Inflammatory macrophage treated with lipopolysaccharide for 1 hour (primary cell): ENCODE measurements at regions not wholly inside any gene's neighbourhood (a gene's known extent, or its start where the extent isn't known, plus 50 kb on each side); places are given as distances from the start of the nearest gene placed in this dataset.
"Not testable (repeated sequence)": the region's sequence is repeated elsewhere in the genome, so short reads cannot be mapped to it uniquely, and the experiment has no call there.

Source experiments
- DNase-seq, 2 donors: peaks; one replicate each; pipeline ENCODE4 v3.0.0-alpha.2; 2020 to 2022

DNA sequence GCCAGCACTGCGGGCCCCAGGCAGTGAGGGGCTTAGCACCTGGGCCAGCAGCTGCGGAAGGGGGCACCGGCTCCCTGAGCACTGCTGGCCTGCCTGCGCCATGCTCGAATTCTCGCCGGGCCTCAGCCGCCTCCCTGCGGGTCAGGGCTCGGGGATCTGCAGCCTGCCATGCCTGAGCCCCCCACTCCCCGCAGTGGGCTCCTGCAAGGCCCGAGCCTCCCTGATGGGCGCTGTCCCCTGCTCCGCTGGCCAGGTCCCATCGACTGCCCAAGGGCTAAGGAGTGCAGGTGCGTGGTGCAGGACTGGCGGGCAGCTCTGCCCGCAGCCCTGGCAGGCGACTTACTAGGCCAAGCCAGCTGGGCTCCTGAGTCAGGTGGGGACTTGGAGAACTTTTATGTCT lies 133.3 kb upstream of the LMNTD1 start:
- no peak for DNase-seq

DNA sequence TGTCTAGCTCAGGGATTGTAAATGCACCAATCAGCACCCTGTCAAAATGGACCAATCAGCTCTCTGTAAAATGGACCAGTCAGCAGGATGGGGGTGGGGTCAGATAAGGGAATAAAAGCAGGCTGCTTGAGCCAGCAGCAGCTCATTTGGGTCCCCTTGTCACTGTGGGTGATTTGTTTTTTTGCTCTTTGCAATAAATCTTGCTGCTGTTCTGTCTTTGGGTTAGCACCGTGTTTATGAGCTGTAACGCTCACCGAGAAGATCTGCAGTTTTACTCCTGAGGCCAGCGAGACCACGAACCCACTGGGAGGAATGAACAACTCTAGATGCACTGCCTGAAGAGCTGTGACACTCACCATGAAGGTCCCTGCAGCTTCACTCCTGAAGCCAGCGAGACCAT lies 134.1 kb upstream of the LMNTD1 start:
- DNase-seq = no peak

DNA sequence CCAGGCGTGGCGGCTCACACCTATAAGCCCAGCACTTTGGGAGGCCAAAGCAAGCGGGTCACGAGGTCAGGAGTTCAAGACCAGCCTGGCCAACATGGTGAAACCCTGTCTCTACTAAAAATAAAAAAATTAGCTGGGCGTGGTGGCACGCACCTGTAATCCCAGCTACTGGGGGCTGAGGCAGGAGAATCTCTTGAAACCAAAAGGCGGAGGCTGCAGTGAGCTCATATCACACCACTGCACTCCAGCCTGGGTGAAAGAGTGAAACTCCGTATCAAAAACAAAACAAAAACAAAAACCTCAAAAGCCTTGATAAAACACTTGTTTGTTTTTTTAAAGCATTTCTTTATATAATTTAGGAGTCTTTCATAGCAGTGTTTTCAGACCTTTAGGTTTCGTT lies 135.8 kb upstream of the LMNTD1 start:
- not testable (repeated sequence) for DNase-seq

DNA sequence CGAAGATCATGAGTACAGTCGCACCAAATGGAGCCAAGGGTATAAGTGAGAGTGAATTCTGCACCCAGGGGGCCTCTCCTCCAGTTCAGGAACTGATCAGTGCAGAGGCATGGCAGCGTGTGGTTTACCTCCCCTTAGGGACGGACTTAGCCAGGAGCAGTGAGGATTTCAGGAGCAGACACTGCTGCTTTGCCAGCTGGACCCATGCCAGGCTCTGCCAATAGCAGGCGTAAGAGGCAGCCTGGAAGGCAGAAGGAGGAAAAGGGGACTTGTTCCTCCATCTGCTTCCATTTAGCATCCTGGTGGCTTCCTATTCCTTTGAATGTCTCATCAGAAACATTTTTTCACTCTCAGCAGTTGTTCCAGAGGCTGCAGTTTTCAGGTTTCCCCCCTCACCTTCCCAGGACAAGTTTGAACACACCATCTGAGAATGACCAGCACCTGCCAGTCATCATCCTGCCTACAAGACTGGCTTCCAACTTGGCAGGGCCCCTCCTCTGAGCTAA lies 137.0 kb upstream of the LMNTD1 start:
- no peak for DNase-seq

DNA sequence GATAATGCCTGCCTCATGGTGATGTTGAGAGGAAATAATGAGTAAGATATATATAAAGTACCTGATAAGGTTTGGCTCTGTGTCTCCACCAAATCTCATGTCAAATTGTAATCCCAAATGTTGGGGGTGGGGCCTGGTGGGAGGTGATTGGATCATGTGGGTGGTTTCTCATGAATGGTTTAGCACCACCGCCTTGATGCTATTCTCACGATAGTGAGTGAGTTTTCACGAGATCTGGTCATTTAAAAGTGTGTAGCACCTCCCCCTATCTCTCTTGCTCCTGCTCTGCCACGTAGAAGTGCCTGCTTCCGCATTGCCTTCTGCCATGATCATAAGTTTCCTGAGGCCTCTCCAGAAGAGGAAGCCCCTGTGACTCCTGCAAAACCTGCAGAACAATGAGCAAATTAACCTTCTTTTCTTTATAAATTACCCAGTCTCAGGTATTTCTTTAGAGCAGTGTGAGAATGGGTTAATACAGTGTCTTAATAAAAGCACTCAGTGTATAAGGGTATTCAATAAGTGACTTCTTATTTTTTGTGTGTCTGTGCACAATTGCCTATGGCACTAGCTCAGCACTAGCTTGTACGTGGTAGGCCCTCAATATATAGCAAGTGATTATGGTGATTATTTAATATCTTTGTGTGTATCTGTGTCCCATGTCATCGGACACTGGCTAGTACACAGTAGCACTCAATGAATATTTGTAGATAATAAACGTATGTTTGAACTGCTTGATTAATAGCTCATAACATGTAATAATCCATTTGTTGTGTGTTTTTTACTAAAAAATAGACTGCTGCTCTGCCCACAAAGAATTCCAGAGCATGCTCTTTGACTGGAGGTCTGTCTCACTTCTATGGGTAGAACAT lies 138.1 kb upstream of the LMNTD1 start:
- peak in 1 of 2 donors; percentile 4 for DNase-seq

DNA sequence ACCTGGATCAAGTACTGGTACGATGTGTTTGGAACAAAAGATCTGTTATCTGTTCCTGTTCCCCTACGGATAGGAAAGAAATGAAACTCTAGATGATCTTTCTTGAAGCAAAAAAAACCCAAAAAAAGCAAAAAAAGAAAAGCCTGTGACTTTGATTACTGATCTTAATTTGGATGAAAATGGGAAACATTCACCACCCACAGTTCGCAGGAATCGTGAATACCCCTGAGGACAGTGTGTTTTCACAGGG lies 138.7 kb upstream of the LMNTD1 start:
- no peak for DNase-seq

DNA sequence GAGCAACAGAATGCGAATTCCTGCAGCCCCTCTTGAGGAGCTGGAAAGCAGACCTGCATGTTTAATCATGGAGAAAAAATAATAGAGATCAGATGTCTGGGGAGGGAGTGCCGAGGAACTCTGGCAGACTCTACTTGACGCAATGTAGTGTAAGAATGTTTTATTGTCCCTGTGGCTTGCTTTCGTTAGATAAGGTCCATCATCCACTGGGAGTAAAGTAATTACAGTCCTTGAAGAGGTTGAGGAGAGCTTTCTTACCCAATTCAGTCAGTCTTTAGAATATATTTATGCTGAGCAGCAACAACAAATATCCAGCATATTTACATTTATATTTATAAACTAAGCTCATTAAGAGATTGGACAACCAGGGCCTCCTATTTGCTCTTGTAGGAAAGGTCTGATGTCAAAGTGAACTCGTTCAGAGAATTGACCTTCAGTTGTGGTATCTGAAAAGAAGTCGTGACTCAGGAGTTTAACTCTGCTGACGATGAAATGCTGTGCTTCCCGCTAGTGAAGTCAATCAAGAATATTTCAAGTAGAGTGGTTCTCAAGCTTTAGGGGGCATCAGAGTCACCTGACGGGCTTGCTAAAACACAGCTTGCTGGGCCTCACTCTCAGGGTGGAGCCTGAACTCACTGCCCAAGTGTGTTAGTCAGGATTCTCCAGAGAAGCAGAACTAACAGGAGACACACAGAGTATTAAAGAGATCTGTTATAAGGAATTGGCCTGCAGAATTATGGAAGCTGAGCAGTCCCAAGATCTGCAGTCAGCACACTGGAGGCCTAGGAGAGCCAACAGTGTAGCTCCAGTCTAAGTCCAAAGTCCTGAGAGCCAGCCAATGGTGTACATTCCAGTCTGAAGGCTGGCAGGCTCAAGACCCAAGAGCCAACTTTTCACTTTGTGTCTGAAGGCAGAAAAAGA lies 139.3 kb upstream of the LMNTD1 start:
- DNase-seq = no peak

DNA sequence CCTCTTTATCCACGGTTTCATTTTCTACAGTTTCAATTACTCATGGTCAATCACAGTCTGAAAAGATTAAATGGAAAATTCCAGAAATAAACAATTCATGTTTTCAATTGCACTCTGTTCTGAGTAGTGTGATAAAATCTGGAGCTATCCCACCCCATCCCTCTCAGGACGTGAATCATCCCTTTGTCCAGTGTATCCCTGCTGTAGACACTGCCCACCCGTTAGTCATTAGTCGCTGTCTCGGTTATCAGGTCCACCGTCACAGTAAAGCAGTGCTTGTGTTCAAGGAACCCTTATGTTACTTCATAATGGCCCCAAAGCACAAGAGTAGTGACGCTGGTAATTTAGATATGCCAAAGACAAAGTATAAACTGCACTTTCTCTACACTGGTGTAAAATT lies 141.0 kb upstream of the LMNTD1 start:
- DNase-seq = no peak

DNA sequence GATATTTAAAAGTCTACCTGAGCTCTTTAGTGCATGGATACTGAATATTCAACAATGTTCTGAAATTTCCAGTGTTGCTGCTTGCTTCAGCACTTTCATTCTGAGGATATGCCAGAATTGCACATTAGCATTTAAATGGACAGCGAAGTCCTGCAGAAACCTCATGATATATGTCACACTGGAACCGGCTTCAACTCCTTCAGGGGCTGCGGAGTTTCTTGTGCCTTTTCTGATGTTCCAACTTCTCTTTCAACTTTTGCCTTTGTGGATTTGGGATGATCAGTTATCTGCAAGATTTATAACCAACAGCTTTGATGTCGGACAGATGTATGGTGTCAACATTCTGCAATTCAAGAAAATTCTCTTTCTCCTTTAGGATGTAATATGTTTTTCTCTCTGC lies 142.5 kb upstream of the LMNTD1 start:
- no peak for DNase-seq

DNA sequence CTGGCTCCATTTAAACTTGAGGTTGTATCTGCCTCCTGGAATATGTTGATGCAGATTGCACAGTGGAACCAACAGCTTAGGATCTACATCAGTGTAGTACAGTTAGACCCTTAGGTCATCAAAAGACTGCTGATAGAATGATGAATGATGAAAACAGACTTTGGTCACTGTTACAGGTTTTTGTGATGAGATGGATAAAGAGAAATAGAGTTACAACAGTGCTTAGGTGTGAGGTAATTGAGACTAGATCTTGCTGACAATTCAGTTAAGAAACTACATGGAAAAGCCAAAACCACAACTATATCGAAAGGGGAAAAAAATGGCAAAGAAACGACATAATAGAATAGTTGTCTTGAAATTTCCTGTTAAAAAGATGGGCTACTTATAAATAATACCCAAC lies 145.7 kb upstream of the LMNTD1 start:
- no peak for DNase-seq

DNA sequence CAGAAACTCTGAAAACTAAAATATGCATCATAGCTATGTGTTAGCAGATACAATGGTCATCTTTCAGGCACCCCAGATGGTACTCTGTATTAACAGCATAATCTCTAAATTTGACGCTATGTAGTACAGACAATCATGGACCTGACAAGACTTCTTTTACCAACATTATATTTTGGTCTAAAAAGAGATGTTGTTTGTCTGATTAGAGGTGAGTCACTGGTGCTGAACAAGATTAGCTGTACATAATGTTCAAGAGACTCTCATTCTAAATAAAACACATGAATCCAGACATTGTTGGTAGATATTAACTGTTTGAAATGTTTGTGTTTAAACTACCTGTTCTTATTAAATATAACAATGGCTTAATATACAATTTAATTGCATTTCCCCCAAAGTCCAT lies 146.4 kb upstream of the LMNTD1 start:
- DNase-seq = no peak

DNA sequence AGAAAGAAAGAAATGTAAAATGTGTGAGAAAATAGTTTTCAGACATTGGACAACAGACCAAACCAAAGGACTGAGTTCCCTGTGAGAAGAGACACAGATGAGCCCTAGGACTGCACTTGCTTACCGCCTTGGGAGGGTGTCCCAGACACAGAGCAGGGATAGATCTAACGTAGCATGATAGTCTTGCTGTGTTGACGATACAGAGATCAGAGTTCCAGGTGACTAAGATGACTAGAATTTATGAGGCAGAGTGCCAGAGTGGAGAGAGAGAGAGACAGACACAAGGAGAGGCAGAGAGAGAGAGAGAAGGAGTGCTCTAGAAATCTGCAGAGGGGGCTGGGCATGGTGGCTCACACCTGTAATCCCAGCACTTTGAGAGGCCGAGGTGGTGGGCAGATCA lies 148.2 kb upstream of the LMNTD1 start:
- no peak for DNase-seq

DNA sequence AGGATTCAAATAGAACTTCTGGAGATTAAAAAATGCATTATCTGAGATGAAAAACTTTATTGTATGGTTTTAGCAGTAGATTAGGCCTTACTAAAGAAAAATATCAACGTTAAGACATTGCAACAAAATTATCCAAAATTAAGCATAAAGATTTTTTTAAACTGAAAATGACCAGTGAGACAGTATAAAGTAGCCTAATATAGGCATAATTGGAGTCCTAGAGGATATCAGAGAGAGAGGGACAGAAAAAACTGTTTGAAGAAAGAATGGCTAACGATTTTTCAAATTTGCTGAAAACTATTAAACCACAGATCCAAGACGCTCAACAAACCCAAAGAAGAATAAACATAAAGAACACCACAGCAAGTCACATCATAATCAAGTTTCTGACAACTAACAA lies 149.5 kb upstream of the LMNTD1 start:
- DNase-seq = no peak

DNA sequence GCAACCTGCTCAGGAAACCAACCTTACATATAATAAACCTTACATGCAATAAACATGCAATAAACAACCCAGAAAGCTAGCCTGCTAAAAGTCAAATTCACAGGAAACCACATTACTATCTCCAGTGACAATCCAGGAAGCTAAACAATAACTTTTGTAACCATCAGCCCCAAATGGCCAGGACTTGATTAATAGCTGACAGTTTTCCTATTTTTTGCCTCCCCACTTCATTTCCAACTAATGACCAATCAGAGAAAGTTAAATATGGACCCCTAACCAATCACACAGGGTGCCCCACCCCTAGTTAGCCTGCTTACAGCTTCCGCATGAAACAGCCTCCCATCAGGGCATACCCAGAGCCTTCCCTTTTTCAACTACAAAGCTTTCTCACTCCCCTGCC lies 152.2 kb upstream of the LMNTD1 start:
- no peak for DNase-seq

DNA sequence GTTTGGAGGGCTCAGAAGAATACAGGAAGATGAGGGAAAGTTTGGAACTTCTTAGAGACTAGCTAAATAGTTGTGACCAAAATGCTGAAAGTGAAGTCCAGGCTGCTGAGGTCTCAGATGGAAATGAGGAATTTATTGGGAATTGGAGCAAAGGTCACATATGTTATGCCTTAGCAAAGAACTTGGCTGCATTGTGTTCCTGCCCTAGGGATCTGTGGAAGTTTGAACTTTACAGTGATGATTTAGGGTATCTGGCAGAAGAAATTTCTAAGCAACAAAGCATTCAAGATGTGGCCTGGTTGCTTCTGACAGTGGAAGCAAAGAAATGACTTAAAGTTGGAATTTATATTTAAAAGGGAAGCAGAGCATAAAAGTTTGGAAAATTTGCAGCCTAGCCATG lies 153.6 kb upstream of the LMNTD1 start:
- not testable (repeated sequence) for DNase-seq

DNA sequence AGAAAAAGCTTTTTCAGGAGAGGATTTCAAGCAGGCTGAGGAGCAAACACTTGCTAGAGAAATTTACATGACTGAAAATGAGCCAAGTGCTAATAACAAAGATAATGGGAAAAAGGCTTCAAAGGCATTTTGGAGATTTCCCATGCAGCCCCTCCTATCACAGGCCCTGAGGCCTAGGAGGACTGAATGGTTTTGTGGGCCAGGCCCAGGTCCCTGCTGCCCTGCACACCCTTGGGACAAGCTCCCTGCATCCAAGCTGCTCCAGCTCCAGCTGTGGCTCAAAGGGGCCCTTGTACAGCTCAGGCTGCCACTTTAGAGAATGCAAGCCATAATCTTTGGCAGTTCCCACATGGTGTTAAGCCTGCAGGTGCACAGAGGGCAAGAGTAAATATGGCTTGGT lies 154.0 kb upstream of the LMNTD1 start:
- DNase-seq = no peak

DNA sequence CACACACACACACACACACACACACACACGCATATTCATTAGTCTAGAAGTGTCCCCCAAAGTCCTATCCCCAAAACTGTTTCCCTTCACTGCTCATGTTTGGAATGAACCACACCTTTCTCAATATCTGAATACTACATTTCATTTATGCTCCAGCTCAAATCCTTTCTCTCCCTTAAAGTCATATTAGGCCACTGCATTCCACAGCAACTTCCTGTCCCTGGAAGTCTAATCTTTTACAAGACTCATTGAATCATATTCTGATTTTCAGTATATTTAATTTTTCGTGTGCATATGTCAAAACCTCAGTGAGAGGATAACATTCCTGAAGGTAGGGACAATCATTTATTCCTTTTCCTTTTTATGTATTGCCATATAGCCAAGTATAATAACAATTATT lies 155.6 kb upstream of the LMNTD1 start:
- no peak for DNase-seq

DNA sequence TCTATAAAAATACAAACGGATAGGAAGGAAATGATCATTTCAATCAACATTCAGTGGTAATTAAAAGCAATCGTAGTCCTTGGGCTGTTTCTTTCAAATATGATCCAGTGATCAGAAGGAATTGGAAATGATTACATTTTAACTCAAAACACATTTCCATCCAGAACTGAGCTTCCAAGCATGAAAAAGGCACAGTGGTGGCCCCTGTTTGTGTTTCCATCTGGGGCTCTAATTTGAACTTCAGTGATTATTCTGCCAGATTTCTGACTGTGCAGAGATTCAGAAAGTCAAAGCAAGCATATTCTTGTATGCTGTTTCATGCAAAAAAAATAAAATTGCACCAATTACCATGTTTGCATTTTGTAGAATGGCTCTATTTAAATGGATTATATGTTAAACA lies 157.0 kb upstream of the LMNTD1 start:
- DNase-seq = no peak

DNA sequence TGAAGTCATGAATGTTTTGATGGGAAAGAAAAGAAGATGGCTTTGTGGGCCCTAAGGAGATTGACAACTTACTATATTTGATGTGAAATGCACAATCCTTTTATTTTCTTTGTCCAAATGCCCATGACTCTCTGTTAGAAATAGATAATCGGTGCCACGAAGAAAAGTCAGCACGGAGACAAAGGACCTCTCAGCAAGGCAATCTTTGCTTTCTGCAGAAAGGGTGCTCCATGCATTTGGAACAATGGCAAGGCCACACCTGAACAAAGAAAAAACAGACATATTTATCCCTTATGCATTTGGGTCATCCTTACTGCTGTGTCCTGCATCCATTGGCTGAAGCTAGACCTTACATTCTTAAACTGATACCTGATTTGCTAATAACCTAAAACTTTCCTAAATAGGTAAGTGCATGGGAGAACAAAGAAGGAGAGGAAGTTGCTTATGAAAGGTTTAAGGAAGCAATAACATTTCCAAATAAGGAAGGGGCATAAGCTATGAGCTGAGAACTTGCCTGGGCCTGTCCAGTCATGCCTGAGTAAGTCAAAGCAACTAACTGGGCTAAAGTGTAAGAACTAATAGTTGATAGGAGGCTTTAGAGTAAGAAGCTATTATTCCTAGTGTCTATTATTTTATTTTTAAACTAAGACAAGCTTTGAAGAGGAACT lies 158.0 kb upstream of the LMNTD1 start:
- DNase-seq = not testable (repeated sequence)

DNA sequence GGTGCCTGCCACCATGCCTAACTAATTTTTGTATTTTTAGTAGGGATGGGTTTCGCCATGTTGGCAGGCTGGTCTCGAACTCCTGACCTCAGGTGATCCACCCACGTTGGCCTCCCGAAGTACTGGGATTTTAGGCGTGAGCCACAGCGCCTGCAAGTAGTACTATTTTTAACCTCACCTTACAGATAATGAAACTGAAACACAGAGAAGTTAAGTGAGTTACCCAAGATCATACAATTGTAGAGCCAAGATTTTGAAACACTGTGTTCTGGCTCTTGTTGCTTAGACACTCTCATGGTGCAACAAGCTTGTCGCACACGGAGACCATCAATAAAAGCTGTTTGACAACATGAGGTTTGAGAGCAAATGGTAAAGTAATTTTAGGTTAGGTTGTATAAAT lies 159.1 kb upstream of the LMNTD1 start:
- no peak for DNase-seq

DNA sequence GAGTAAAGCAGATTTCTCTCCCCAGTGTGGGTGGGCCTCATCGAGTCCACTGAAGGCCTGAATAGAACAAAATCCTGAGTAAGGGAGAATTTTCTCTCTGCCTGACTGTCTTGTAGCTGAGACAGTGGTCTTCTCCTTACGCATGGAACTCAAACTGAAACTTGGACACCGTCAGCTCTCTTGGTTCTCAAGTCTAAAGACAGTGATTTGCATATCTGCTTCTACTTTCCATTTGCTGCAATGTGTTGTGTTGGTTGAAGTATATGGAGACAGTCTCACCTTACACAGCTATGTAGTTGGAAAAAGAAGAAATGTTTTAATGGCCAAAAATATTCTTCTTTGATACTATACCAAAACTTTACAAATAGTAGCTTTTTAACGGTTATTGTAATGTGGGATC lies 160.2 kb upstream of the LMNTD1 start:
- DNase-seq = no peak

DNA sequence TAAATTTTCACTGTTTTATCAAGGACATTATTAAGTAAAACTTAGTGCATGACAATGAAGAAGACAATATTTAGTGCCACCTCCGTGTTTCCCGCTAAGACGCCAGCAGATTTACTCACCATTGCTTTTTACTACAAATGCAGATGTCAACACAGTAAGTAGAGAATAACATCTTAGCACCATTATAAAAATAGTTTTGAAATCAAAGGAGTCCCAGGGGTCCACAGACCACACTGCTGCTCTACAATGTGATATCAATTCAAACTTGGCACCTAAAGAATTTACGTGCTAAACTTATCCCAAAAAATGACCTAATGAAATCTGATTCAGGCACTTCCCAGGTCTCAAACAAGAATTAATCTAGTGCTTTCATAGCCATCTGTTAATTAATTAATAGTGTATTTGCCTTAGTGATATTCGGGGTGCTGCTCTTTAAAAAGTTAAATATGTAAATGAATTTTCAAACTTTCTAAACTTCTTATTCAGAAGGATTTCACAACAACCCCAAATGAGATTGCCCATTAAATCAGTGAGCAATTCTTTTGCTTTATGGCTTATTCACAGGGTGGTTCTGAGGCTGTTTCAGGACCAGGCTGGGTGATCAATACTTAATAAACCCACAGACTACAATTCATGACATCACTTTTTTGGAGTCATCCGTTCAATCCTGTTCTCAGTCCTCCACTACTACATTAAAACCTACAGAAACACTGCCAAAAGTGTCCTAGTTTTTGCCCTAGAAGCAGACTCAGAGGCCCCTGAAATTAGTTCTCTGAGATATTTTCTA lies 161.3 kb upstream of the LMNTD1 start:
- no peak for DNase-seq

DNA sequence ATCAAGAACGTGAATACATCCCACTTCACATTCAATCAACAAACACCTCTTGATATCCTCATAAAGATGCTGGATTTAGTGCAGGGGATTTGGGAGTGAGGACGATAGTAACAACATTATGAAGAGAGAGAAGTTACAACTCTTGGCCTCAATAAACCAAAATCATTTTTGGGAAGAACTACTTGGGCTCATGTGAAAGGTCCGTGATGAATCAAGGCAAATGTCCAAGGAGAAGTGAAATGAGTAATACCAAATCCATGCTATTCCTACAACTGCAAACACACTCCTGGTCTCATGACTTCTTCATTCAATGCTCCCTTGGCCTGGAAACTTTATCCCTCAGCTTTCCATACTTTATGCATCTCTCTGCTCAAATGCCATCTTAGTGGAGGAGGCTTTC lies 162.0 kb upstream of the LMNTD1 start:
- no peak for DNase-seq
